Breast epithelium (tissue), 3 donors: ENCODE measurements at regions not wholly inside any gene's neighbourhood (a gene's known extent, or its start where the extent isn't known, plus 50 kb on each side); places are given as distances from the start of the nearest gene placed in this dataset.

Experiments used
- CTCF ChIP-seq, 3 donors: fragments of 450-650 bp; IDR thresholded peaks; one replicate each; pipeline ENCODE4 v1.5.1; 2016 to 2017; ENCODE audit warnings: antibody characterized with exemption in 3 of 3, mild to moderate bottlenecking in 3 of 3, moderate library complexity in 3 of 3
- POLR2A ChIP-seq: fragments of 450-650 bp; IDR thresholded peaks from one replicate; pipeline ENCODE4 v1.6.1; 2016; ENCODE audit warnings: antibody characterized with exemption, mild to moderate bottlenecking, moderate library complexity

DNA sequence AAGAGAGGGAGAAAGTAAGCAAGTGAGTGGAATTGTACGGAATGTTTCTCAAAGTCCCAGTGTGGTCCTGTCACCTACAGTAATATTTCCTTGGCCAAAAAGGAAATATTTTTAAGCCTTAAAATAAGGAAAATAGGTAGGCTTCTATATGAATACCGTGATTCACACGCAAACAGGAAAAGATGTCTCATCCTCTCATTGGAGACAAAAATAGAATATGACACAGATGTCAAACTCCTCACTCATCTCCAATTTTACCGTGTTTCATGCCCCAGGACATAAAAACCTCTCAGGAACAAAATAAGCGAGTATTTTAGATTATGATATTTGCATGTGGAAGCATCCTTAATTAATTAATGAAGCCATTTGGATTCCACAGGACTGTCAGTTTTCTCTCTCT, 1269.5 kb downstream of the RAPGEF2 start:
- no peak for TF ChIP-seq POLR2A
- no peak for TF ChIP-seq CTCF (IDR thresholded peaks at IDR 0.05)
